SIG-M5 treated with dmso at 0.1 percent for 504 hours (cell line): ENCODE measurements at regions not wholly inside any gene's neighbourhood (a gene's known extent, or its start where the extent isn't known, plus 50 kb on each side); places are given as distances from the start of the nearest gene placed in this dataset.
"Not testable (repeated sequence)": the region's sequence is repeated elsewhere in the genome, so short reads cannot be mapped to it uniquely, and the experiment has no call there.

Experiments
- DNase-seq: peaks from one replicate; lab custom pipeline; 2025; ENCODE audit not compliant: unreplicated experiment; lab: John Stamatoyannopoulos, UW

- DNase-seq = not testable (repeated sequence)
Observed at GRCh38 chr1:121051161-121051790, 132.9 kb downstream of the FAM72B start.

- not testable (repeated sequence) for DNase-seq
Observed at GRCh38 chr1:121052081-121052660, 132.0 kb downstream of the FAM72B start.

GRCh38 chr1:121054928-121055327 is 129.2 kb downstream of the FAM72B start:
- DNase-seq = not testable (repeated sequence)

GRCh38 chr1:121066925-121067324 is 117.2 kb downstream of the FAM72B start:
- DNase-seq = not testable (repeated sequence)

GRCh38 chr1:121068738-121069499 is 115.2 kb downstream of the FAM72B start:
- DNase-seq = not testable (repeated sequence)

- not testable (repeated sequence) for DNase-seq
Observed at GRCh38 chr1:121073852-121074251, 110.3 kb downstream of the FAM72B start.

- not testable (repeated sequence) for DNase-seq
Observed at GRCh38 chr1:121075254-121075805, 108.8 kb downstream of the FAM72B start.

- DNase-seq = not testable (repeated sequence)
Observed at GRCh38 chr1:121076674-121077073, 107.5 kb downstream of the FAM72B start.

GRCh38 chr1:121079655-121080054 is 104.5 kb downstream of the FAM72B start:
- DNase-seq = not testable (repeated sequence)

GRCh38 chr1:121080197-121080903 is 103.8 kb downstream of the FAM72B start:
- not testable (repeated sequence) for DNase-seq

GRCh38 chr1:121080904-121081264 is 103.3 kb downstream of the FAM72B start:
- DNase-seq = not testable (repeated sequence)

- not testable (repeated sequence) for DNase-seq
Observed at GRCh38 chr1:121081625-121082199, 102.4 kb downstream of the FAM72B start.

- not testable (repeated sequence) for DNase-seq
Observed at GRCh38 chr1:121082995-121083394, 101.1 kb downstream of the FAM72B start.

- not testable (repeated sequence) for DNase-seq
Observed at GRCh38 chr1:121086249-121086648, 97.9 kb downstream of the FAM72B start.

GRCh38 chr1:121087221-121087620 is 96.9 kb downstream of the FAM72B start:
- peak; percentile 52 for DNase-seq

- DNase-seq = not testable (repeated sequence)
Observed at GRCh38 chr1:121088568-121088967, 95.6 kb downstream of the FAM72B start.

GRCh38 chr1:121092329-121092968 is 91.7 kb downstream of the FAM72B start:
- DNase-seq = peak; percentile 92

GRCh38 chr1:121095014-121095413 is 89.1 kb downstream of the FAM72B start:
- not testable (repeated sequence) for DNase-seq

GRCh38 chr1:121097127-121097866 is 86.8 kb downstream of the FAM72B start:
- DNase-seq = peak; percentile 23

GRCh38 chr1:121097867-121098215 is 86.3 kb downstream of the FAM72B start:
- not testable (repeated sequence) for DNase-seq
